SH-SY5Y (cell line): ENCODE measurements at regions not wholly inside any gene's neighbourhood (a gene's known extent, or its start where the extent isn't known, plus 50 kb on each side); places are given as distances from the start of the nearest gene placed in this dataset.

Experiments used
- GATA2 ChIP-seq: IDR thresholded peaks from 2 replicates; pipeline ENCODE4 v1.6.1; 2011; ENCODE audit warnings: mild to moderate bottlenecking, low read depth, low read length
- GATA3 ChIP-seq: IDR thresholded peaks from 2 replicates; pipeline ENCODE4 v1.6.1; 2011; ENCODE audit warnings: low read depth, mild to moderate bottlenecking, low read length, moderate library complexity

DNA sequence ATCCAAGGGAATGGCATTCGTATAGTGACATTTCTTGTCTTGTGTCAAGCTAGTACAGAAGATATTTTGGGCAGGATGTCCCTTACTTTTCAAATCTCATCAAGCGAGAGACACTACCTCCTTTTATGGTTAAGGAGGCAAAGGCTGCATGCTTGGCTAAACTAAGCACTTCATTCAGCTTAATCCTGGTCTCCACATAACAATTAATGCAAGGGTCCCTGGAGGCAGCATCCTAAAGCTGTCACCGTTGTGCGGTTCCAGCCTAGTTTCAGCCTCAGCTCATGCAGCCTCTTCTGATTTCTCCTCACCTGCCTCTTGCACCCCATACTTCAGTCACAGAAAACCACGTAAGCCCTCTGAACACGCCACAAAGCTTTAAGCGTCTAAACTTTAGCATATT is 67.1 kb upstream of the SLC22A23 start:
- TF ChIP-seq GATA2, result no peak
- no peak for TF ChIP-seq GATA3
